ENCODE measurements at regions not wholly inside any gene's neighbourhood (a gene's known extent, or its start where the extent isn't known, plus 50 kb on each side); places are given as distances from the start of the nearest gene placed in this dataset.

- no peak for TF ChIP-seq CTCF (conservative IDR thresholded peaks at IDR 0.05 in 1 of 2, IDR thresholded peaks at IDR 0.05 in 1 of 2; ENCODE audit: low read depth in 1 of 2, low read length in 2 of 2)
- TF ChIP-seq EZH2 (IDR thresholded peaks at IDR 0.05; ENCODE audit: low read length, missing control alignments) = no peak
These were observed 407.4 kb downstream of the BRINP1 start for GRCh38 chr9:118961857-118962256.
